NB4 (cell line): ENCODE measurements at regions not wholly inside any gene's neighbourhood (a gene's known extent, or its start where the extent isn't known, plus 50 kb on each side); places are given as distances from the start of the nearest gene placed in this dataset.

Experiments
- CTCF ChIP-seq: IDR thresholded peaks from one replicate; pipeline ENCODE4 v1.5.1; 2012; ENCODE audit warnings: low read depth, low read length
- MYC ChIP-seq: IDR thresholded peaks from 2 replicates; pipeline ENCODE4 v1.6.1; 2011; ENCODE audit warnings: low read depth, low read length
- POLR2A ChIP-seq: IDR thresholded peaks from 2 replicates; pipeline ENCODE4 v1.6.1; 2011; ENCODE audit warnings: mild to moderate bottlenecking; ENCODE audit not compliant: insufficient read length; ENCODE audit errors: extremely low read depth
- TF ChIP-seq, protein P1 (sequence below): IDR thresholded peaks from 2 replicates; pipeline ENCODE4 v1.6.1; 2011; ENCODE audit warnings: low read depth, low read length

DNA sequence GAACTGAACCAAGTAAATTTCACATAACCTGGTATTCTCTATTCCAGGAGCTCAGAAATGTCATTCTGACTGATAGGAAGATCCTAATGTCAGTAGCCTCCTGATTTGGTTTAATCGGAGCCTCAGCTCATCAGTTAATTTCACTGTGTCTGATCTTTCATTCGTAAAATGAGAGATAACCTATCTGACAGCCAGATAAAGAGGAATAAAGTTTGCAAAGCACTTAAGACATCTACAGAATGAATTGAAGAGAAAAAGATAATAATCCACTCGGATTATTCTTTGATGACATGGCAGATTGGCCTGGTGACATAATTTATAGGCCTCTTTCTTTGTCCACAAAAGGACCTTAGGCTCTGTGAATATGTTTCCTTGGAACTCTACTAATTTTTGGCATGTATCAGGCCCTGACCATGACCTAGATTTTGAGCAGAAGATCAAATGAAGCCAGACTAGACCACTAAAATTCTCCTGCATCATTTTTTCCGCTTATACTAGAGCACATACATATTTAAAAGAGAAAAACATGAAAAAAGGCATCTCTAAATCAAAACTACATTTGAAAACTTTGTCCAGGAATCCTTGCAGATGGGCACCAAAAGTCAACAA lies 312.4 kb downstream of the MTX2 start:
- TF ChIP-seq CTCF (no peak), POLR2A (no peak), MYC (no peak)
- TF ChIP-seq, protein P1, sequence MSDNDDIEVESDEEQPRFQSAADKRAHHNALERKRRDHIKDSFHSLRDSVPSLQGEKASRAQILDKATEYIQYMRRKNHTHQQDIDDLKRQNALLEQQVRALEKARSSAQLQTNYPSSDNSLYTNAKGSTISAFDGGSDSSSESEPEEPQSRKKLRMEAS: no peak
